ENCODE measurements at regions not wholly inside any gene's neighbourhood (a gene's known extent, or its start where the extent isn't known, plus 50 kb on each side); places are given as distances from the start of the nearest gene placed in this dataset.

DNA sequence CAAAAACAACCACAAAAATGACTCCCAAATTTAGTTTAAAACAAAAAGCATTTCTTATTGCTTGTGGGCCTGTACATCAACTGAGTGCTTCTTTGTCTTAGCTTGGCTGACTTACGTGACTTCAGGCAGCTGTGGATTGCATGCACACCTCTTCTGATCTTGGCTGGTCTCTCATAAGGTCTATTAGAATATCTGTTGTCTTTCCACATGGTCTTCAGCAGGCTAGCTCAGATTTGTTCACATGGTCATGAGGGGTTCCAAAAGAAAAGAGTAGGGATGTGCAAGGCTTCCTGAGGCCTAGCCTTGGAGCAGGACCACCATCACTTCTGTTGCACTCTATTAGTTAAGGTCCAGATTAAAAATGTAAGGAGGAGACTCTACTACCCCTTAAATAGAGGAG lies 120.1 kb downstream of the LRRC70 start:
- H4K8ac ChIP-seq (ENCODE audit: low read depth in 2 of 2, low read length in 2 of 2): no peak overlapping the region
- no peak for TF ChIP-seq CHD1 (IDR thresholded peaks at IDR 0.05; ENCODE audit: low read depth, low read length)
- no peak for TF ChIP-seq RCOR1 (IDR thresholded peaks at IDR 0.05; ENCODE audit: insufficient replicate concordance, low read length)
- TF ChIP-seq CEBPB (IDR thresholded peaks at IDR 0.05; ENCODE audit: low read depth, low read length): no peak
- TF ChIP-seq, protein P1, sequence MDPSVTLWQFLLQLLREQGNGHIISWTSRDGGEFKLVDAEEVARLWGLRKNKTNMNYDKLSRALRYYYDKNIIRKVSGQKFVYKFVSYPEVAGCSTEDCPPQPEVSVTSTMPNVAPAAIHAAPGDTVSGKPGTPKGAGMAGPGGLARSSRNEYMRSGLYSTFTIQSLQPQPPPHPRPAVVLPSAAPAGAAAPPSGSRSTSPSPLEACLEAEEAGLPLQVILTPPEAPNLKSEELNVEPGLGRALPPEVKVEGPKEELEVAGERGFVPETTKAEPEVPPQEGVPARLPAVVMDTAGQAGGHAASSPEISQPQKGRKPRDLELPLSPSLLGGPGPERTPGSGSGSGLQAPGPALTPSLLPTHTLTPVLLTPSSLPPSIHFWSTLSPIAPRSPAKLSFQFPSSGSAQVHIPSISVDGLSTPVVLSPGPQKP (IDR thresholded peaks at IDR 0.05; ENCODE audit: borderline replicate concordance, low read depth, low read length): no peak
- TF ChIP-seq SMC3 (IDR thresholded peaks at IDR 0.05; ENCODE audit: low read depth, low read length): no peak
- TF ChIP-seq, protein P2, sequence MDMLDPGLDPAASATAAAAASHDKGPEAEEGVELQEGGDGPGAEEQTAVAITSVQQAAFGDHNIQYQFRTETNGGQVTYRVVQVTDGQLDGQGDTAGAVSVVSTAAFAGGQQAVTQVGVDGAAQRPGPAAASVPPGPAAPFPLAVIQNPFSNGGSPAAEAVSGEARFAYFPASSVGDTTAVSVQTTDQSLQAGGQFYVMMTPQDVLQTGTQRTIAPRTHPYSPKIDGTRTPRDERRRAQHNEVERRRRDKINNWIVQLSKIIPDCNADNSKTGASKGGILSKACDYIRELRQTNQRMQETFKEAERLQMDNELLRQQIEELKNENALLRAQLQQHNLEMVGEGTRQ (IDR thresholded peaks at IDR 0.05; ENCODE audit: low read depth, low read length): no peak
- no peak for TF ChIP-seq NFE2L2 (IDR thresholded peaks at IDR 0.05; ENCODE audit: low read depth, low read length)
- H4K20me1 ChIP-seq (ENCODE audit: insufficient read depth, low read length): no peaks in the 10 kb centered on the region
- no peak overlapping the region for H2BK120ac ChIP-seq (ENCODE audit: low read depth, low read length)
- H3K27me3 ChIP-seq (ENCODE audit: control insufficient read depth, insufficient read depth, low read length): no peaks in the 10 kb centered on the region
- no peak overlapping the region for H3K27ac ChIP-seq (ENCODE audit: insufficient read depth, low read length)
- H3K9me3 ChIP-seq (ENCODE audit: control insufficient read depth, insufficient read depth, low read length): no peaks in the 10 kb centered on the region
- H3K79me1 ChIP-seq (ENCODE audit: low read depth in 1 of 2, low read length in 2 of 2): no peaks in the 10 kb centered on the region
- no peak overlapping the region for H2BK5ac ChIP-seq (ENCODE audit: low read depth, low read length, poor library complexity, severe bottlenecking)
- no peak for ATAC-seq (ENCODE audit: low read depth)
- H3K9me1 ChIP-seq (ENCODE audit: insufficient read depth, low read length): no peaks in the 10 kb centered on the region
- H3K36me3 ChIP-seq (ENCODE audit: control insufficient read depth, insufficient read depth, low read length): no peaks in the 10 kb centered on the region
- no peaks in the 10 kb centered on the region for H3K4me1 ChIP-seq (ENCODE audit: control insufficient read depth, insufficient read depth, low read length)
- H3K56ac ChIP-seq (ENCODE audit: extremely low read depth, insufficient read depth, low read length): no peak overlapping the region
- in situ Hi-C loops (cut with MboI; ENCODE audit: low sequenced_read_pairs): no loop called here
- no TSS peak for BruUV-seq (replicated peaks)
- no peak overlapping the region for H2BK20ac ChIP-seq (ENCODE audit: low read depth, low read length)
- no peak overlapping the region for H3K18ac ChIP-seq (ENCODE audit: low read depth, low read length)
- no peak overlapping the region for H3K23ac ChIP-seq (ENCODE audit: low read depth, low read length)
- no CpG with 5 or more reads among the region's 1 CpG for WGBS, 2 experiments (ENCODE audit: extremely low coverage in 2 of 2, insufficient read length in 1 of 2)
- H2AK9ac ChIP-seq (replicated peaks; ENCODE audit: low read depth, low read length, poor library complexity): no peak overlapping the region
- CTCF ChIA-PET: interaction anchor here (0.6 kb wide), 1 partner anchor 51 kb away, joined by 3 read pairs; no protein-coding TSS in a partner anchor
- DNase-seq: no peak
- H2AK5ac ChIP-seq (ENCODE audit: low read depth, low read length): no peak overlapping the region
- H4K5ac ChIP-seq (ENCODE audit: low read depth, low read length): no peak overlapping the region
- H2AFZ ChIP-seq (replicated peaks; ENCODE audit: low read length, poor library complexity): no peak overlapping the region
- H3K4me3 ChIP-seq (ENCODE audit: insufficient read depth, low read depth, low read length): no peak overlapping the region
- H3K4ac ChIP-seq (ENCODE audit: low read depth, low read length): no peak overlapping the region
- dilution Hi-C loops (cut with HindIII; ENCODE audit: low sequenced_read_pairs, unreplicated experiment): no loop called here
- H3K4me2 ChIP-seq (ENCODE audit: low read depth, low read length): no peak overlapping the region
- H3K14ac ChIP-seq (replicated peaks; ENCODE audit: low read depth, low read length): no peak overlapping the region
- H4K91ac ChIP-seq (ENCODE audit: insufficient read depth, low read depth, low read length): no peak overlapping the region
- no peak overlapping the region for H3K9ac ChIP-seq (ENCODE audit: low read depth, low read length)
- POLR2A ChIA-PET (ENCODE audit: unreplicated experiment): no interaction called here
- no peak overlapping the region for H2BK15ac ChIP-seq (ENCODE audit: low read depth, low read length)
- intact Hi-C loops (cut with micrococcal nuclease): no loop called here

All from IMR-90 (cell line).